Eye (tissue), 1 donor: ENCODE measurements at regions not wholly inside any gene's neighbourhood (a gene's known extent, or its start where the extent isn't known, plus 50 kb on each side); places are given as distances from the start of the nearest gene placed in this dataset.
"Not testable (repeated sequence)": the region's sequence is repeated elsewhere in the genome, so short reads cannot be mapped to it uniquely, and the experiment has no call there.

Source experiments
- DNase-seq: peaks from one replicate; pipeline ENCODE4 v3.0.0-alpha.2; 2015

- DNase-seq, result no peak
Measured at GRCh38 chr4:125262502-125262901, 52.3 kb upstream of the FAT4 start.

GRCh38 chr4:125262079-125262478, 52.7 kb upstream of the FAT4 start:
- no peak for DNase-seq

GRCh38 chr4:125254106-125254505, 60.6 kb upstream of the FAT4 start:
- no peak for DNase-seq

GRCh38 chr4:125244848-125245450, 69.8 kb upstream of the FAT4 start:
- DNase-seq, result peak; percentile 60

- no peak for DNase-seq
Measured at GRCh38 chr4:125243789-125244397, 70.9 kb upstream of the FAT4 start.

- DNase-seq, result peak; percentile 47
Measured at GRCh38 chr4:125235971-125236370, 78.8 kb upstream of the FAT4 start.

GRCh38 chr4:125231661-125232060, 83.1 kb upstream of the FAT4 start:
- DNase-seq, result no peak

- DNase-seq, result no peak
Measured at GRCh38 chr4:125229596-125230058, 85.1 kb upstream of the FAT4 start.

- DNase-seq, result no peak
Measured at GRCh38 chr4:125225806-125226205, 88.9 kb upstream of the FAT4 start.

- DNase-seq, result no peak
Measured at GRCh38 chr4:125200556-125200955, 114.2 kb upstream of the FAT4 start.

GRCh38 chr4:125198916-125199315, 115.8 kb upstream of the FAT4 start:
- no peak for DNase-seq

GRCh38 chr4:125191874-125192459, 122.8 kb upstream of the FAT4 start:
- DNase-seq, result not testable (repeated sequence)

- no peak for DNase-seq
Measured at GRCh38 chr4:125191232-125191631, 123.5 kb upstream of the FAT4 start.

- DNase-seq, result no peak
Measured at GRCh38 chr4:125187226-125188176, 127.3 kb upstream of the FAT4 start.

- no peak for DNase-seq
Measured at GRCh38 chr4:125184116-125184515, 130.6 kb upstream of the FAT4 start.

- DNase-seq, result no peak
Measured at GRCh38 chr4:125181804-125182203, 133.0 kb upstream of the FAT4 start.

GRCh38 chr4:125179727-125180126, 135.0 kb upstream of the FAT4 start:
- DNase-seq, result no peak

GRCh38 chr4:125169192-125169591, 145.6 kb upstream of the FAT4 start:
- DNase-seq, result no peak

GRCh38 chr4:125168531-125168930, 146.2 kb upstream of the FAT4 start:
- no peak for DNase-seq

- DNase-seq, result not testable (repeated sequence)
Measured at GRCh38 chr4:125166012-125166411, 148.7 kb upstream of the FAT4 start.

- no peak for DNase-seq
Measured at GRCh38 chr4:125159001-125159400, 155.8 kb upstream of the FAT4 start.

GRCh38 chr4:125155251-125155650, 159.5 kb upstream of the FAT4 start:
- DNase-seq, result no peak

- DNase-seq, result no peak
Measured at GRCh38 chr4:125140966-125141495, 173.7 kb upstream of the FAT4 start.
